ENCODE measurements at regions not wholly inside any gene's neighbourhood (a gene's known extent, or its start where the extent isn't known, plus 50 kb on each side); places are given as distances from the start of the nearest gene placed in this dataset.

- ATAC-seq: no peak
- TF ChIP-seq GLIS3 (CRISPR knock-in tag; IDR thresholded peaks at IDR 0.05) (no peak), CREB5 (CRISPR knock-in tag; IDR thresholded peaks at IDR 0.05; ENCODE audit: low read depth) (no peak), ZFP3 (CRISPR knock-in tag; IDR thresholded peaks at IDR 0.05) (no peak), POU6F1 (CRISPR knock-in tag; IDR thresholded peaks at IDR 0.05; ENCODE audit: borderline replicate concordance, low read depth) (no peak), ZFP30 (CRISPR knock-in tag; IDR thresholded peaks at IDR 0.05) (no peak), RARB (CRISPR knock-in tag; IDR thresholded peaks at IDR 0.05) (no peak), BACH2 (CRISPR knock-in tag; IDR thresholded peaks at IDR 0.05; ENCODE audit: borderline replicate concordance) (no peak), ARNTL (CRISPR knock-in tag; IDR thresholded peaks at IDR 0.05; ENCODE audit: borderline replicate concordance, low read depth) (no peak), ISL1 (CRISPR knock-in tag; IDR thresholded peaks at IDR 0.05) (no peak), TSHZ2 (CRISPR knock-in tag; IDR thresholded peaks at IDR 0.05) (no peak), TCF4 (CRISPR knock-in tag; IDR thresholded peaks at IDR 0.05; ENCODE audit: borderline replicate concordance) (no peak), PPARA (CRISPR knock-in tag; IDR thresholded peaks at IDR 0.05; ENCODE audit: borderline replicate concordance) (no peak), ZNF70 (CRISPR knock-in tag; IDR thresholded peaks at IDR 0.05) (no peak), TOX (CRISPR knock-in tag; IDR thresholded peaks at IDR 0.05; ENCODE audit: borderline replicate concordance) (no peak), ESRRG (CRISPR knock-in tag; IDR thresholded peaks at IDR 0.05) (no peak), OSR1 (CRISPR knock-in tag; IDR thresholded peaks at IDR 0.05) (no peak), ZNF565 (CRISPR knock-in tag; conservative IDR thresholded peaks at IDR 0.05; ENCODE audit: low read depth) (no peak), ZNF8 (CRISPR knock-in tag; IDR thresholded peaks at IDR 0.05) (no peak)
These were observed 161.3 kb upstream of the KIT start for GRCh38 chr4:54496412-54496811.

GRCh38 chr4:54497947-54498346 is 159.8 kb upstream of the KIT start:
- no peak for ATAC-seq
- TF ChIP-seq CSRNP3 (CRISPR knock-in tag; IDR thresholded peaks at IDR 0.05) (no peak), ZFP3 (CRISPR knock-in tag; IDR thresholded peaks at IDR 0.05) (no peak), ZNF565 (CRISPR knock-in tag; conservative IDR thresholded peaks at IDR 0.05; ENCODE audit: low read depth) (no peak), RARB (CRISPR knock-in tag; IDR thresholded peaks at IDR 0.05) (no peak), ARNTL (CRISPR knock-in tag; IDR thresholded peaks at IDR 0.05; ENCODE audit: borderline replicate concordance, low read depth) (no peak), PPARA (CRISPR knock-in tag; IDR thresholded peaks at IDR 0.05; ENCODE audit: borderline replicate concordance) (no peak), OSR1 (CRISPR knock-in tag; IDR thresholded peaks at IDR 0.05) (no peak), PATZ1 (CRISPR knock-in tag; IDR thresholded peaks at IDR 0.05; ENCODE audit: borderline replicate concordance) (no peak), GLIS3 (CRISPR knock-in tag; IDR thresholded peaks at IDR 0.05) (no peak), SNAI2 (CRISPR knock-in tag; IDR thresholded peaks at IDR 0.05) (no peak), ESRRG (CRISPR knock-in tag; IDR thresholded peaks at IDR 0.05) (no peak), CREB5 (CRISPR knock-in tag; IDR thresholded peaks at IDR 0.05; ENCODE audit: low read depth) (no peak), TCF4 (CRISPR knock-in tag; IDR thresholded peaks at IDR 0.05; ENCODE audit: borderline replicate concordance) (no peak), ISL1 (CRISPR knock-in tag; IDR thresholded peaks at IDR 0.05) (no peak)

Measured in SK-N-SH treated with all-trans-retinoic acid at 6 μM for 48 hours (cell line).